GM19193 (cell line): ENCODE measurements at regions not wholly inside any gene's neighbourhood (a gene's known extent, or its start where the extent isn't known, plus 50 kb on each side); places are given as distances from the start of the nearest gene placed in this dataset.

ENCODE experiments used
- POLR2A ChIP-seq: IDR thresholded peaks from 4 replicates; pipeline ENCODE4 v1.6.1; 2011; ENCODE audit not compliant: insufficient read depth, insufficient read length; ENCODE audit errors: extremely low read depth

DNA sequence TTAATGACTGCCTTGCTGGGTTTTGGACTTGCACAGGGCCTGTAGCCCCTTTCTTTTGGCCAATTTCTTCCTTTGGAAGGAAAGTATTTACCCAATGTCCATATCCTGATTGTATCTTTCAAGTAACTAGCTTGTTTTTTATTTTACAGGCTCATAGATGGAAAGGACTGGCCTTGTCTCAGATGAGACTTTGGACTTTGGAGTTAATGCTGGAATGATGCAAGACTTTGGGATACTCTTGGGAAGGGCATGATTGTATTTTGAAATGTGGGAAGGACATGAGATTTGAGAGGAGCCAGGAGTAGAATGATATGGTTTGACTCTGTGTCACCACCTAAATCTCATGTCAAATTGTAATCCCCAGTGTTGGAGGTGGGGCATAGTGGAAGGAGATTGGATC lies 140.1 kb downstream of the C1orf94 start:
- no peak for TF ChIP-seq POLR2A

DNA sequence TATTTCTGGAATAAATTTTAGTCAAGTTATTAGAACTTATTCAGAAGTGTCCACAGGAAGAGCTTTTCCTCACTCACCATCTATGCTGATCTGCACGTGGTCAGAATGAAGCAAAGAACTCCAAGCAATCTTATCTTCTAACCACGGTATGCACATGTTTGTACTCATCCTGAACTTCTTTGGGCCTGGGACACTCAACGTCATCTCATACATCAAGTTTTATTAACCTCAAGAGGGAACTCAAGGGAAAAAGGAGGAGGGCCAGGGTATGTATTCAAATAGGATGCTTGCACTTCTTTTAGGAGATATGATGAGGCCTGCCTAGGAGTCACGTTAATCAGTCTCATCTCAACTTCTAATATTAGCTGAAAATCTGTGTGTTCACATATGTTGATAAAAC lies 142.5 kb downstream of the C1orf94 start:
- TF ChIP-seq POLR2A: no peak

- no peak for TF ChIP-seq POLR2A
Observed at GRCh38 chr1:34320053-34320669, 143.5 kb downstream of the C1orf94 start.

DNA sequence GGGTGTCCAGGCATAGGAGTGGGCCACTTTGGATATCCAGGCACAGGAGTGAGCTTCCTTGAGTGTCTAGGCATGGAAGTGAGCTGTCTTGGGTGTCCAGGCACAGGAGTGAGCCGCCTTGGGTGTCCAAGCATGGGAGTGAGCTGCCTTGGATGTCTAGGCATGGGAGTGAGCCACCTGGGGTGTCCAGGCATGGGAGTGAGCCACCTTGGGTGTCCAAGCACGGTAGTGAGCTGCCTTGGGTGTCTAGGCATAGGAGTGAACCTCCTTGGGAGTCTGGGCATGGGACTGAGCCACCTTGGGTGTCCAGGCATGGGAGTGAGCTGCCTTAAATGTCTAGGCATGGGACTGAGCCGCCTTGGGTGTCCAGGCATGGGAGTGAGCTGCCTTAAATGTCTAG lies 146.3 kb downstream of the C1orf94 start:
- TF ChIP-seq POLR2A: no peak

DNA sequence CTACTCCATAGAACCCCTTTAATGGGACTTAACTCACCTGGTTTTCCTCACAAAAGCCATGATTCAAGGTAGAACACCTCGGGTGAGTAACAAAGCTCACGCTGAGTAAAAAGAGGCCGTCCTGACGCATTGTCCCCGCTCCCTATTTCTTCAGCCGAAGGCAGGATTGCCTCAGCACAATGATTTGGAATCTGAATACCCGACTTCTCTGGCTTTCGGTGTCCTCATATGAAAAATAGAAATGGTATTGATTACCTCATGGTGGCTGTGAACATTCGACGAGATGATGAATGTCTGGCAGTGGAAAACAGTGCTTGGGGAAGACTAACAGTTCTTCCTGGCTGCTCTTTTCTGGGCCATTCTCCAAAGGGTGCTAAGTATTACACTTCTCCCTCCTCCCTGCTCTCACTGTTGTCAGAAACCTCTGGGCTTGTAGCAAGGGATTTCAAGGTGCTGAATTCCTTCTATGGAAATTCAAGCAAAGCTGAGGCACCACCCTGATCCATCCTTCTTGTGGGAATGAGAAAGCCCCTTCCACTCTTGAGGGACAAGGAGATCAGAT lies 148.3 kb downstream of the C1orf94 start:
- TF ChIP-seq POLR2A: no peak

GRCh38 chr1:34328281-34328799 lies 151.6 kb downstream of the C1orf94 start:
- TF ChIP-seq POLR2A: no peak

DNA sequence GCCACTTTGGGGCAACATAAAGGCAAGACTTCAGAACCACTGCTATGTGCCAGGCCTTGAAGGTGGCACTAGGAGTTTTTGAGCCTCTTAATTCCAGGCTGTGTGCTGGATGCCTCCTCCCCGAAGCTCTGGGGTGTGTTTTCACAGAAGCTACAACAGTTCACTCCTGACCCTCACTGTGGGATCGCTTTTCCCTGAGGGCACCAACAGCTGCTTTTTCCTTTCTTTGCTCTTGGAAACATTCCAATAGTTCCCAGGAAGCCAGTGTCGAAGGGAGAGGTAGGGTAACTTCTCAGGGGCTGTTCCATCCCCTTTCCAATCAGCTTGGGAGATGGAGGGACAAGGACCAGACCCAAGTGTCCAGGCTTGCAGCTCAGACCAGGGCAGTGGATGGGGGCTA lies 153.4 kb downstream of the C1orf94 start:
- no peak for TF ChIP-seq POLR2A

GRCh38 chr1:34331020-34331926 lies 154.6 kb downstream of the C1orf94 start:
- no peak for TF ChIP-seq POLR2A

DNA sequence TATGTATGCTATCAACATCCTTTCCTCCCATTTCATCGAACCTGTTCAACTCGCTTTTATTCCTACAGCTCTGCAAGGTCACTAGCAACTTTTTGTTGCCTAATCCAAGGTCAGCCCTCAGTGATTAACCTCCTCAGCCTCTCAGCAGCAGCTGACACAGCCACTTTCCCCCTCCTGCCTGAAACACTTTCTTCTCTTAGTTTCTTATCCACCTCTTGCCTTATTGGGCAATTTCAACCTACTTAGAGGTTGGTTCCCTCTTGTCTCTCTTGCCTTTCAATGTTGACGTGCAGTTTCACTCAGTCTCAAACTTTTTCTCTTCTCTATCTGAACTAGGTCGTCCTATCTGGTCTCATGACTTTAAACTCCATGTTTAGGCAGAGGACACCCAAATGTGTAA lies 156.3 kb downstream of the C1orf94 start:
- no peak for TF ChIP-seq POLR2A

- no peak for TF ChIP-seq POLR2A
Observed at GRCh38 chr1:34338871-34339270, 162.2 kb downstream of the C1orf94 start.

DNA sequence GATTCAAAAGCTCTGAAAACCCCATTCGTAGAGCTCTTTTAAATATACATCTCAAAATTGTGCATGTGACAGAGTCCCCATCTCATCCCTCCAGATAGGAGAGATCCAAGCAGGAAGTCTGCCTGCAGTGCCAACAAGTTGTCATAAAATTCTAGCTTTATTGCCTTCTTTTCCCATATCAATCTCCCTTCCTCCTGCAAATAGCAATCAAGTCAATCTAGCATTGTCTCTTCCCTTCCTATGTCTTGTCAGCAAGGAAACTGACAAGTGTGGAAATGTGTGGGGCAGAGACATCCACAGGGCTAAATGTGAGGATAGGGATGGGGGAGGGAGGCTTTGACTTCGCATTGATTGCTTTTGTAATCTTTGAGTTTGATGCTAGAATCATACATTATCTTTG lies 165.2 kb downstream of the C1orf94 start:
- TF ChIP-seq POLR2A: no peak

DNA sequence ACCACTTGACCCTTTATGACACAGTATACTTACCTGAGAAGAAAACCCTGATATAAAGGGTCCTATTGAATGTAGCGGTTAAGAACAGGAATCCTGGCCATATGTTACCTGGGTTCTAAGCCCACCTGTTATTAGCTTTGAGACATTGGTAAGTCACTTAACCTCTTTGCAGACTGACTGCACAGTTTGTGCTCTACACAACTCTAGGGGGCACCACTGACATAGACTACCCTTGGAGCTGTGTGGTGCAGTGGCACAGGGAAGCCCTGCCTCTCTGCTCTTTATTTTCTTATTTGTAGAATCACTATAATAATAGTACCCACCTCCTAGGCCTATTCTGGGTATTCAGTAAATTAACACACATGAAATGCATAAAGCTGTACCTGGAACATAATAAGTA lies 165.6 kb downstream of the C1orf94 start:
- no peak for TF ChIP-seq POLR2A

DNA sequence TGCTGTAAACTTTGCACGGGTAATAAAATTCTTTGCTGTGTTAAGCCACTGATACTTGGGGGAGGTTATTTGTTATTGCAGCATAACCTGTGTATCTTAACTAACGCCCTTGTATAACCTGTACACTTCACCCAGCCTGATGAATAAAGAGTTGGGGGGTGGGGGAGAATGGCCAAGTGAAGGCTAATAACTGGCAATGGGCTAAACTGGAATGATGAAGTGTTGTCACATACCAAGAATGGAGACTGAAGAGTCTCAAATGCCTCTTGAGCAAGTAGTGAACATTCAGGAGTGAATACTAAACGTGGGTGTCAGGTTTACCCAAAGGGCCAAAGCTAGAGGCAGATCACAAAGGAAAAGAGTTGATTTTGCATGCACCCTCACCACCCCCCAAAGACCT lies 169.4 kb downstream of the C1orf94 start:
- TF ChIP-seq POLR2A: no peak

DNA sequence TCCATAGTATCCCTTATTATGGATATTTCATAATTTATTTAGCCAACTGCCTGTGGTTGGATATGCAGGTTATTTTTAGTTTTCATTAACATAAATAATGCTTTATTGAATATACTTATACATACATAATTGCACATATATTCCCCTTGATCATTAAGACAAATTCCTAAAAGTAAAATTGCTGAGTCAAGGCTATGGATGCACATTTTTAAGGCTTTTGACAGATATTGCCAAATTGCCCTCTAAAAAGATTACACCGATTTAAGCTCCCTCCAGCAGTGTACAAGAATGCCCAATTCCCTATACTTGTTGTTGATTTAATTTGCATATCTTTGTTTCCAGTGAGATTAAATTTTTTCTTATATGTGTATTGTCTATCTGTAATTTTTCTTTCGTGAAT lies 176.7 kb downstream of the C1orf94 start:
- TF ChIP-seq POLR2A: no peak

DNA sequence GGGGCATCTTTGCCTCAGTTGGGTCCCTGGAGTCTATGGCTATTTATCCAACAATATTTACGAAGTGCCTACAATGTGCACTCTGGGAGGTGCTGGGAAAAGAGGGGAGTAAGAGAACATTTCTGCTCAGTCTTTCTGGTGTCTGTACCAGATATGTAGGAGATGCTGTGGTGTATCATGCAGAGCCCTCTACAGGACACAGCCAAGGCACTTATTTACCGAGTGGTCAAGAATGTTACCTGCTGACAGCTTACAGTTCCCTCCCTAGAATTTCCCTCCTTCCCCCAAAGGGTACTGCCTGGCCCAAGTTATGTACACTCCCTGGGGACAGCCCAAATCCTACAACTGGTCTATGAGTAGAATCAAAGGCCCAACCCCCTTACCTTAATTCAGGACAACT lies 177.7 kb downstream of the C1orf94 start:
- no peak for TF ChIP-seq POLR2A

- TF ChIP-seq POLR2A: no peak
Observed at GRCh38 chr1:34356853-34357252, 180.1 kb downstream of the C1orf94 start.

GRCh38 chr1:34358636-34359035 lies 181.9 kb downstream of the C1orf94 start:
- no peak for TF ChIP-seq POLR2A

GRCh38 chr1:34359411-34359810 lies 182.7 kb downstream of the C1orf94 start:
- TF ChIP-seq POLR2A: no peak
